Keratinocyte (primary cell): ENCODE measurements at regions not wholly inside any gene's neighbourhood (a gene's known extent, or its start where the extent isn't known, plus 50 kb on each side); places are given as distances from the start of the nearest gene placed in this dataset.

Experiments
- DNase-seq: peaks from one replicate; pipeline ENCODE4 v3.0.0-alpha.2; 2011; ENCODE audit warnings: low read depth, missing footprints, low spot score
- FAIRE-seq: peaks from 2 replicates; lab custom pipeline; 2011; peaks lifted over from hg19 to GRCh38; lab: Jason Lieb, UNC
- H2AFZ ChIP-seq: 2 replicates; pipeline ENCODE4 v1.6.0; 2012; ENCODE audit warnings: low read length, control low read depth, inconsistent platforms; ENCODE audit not compliant: control insufficient read depth
- H3K27ac ChIP-seq: 2 replicates; pipeline ENCODE4 v1.5.1; 2011; ENCODE audit warnings: low read length; ENCODE audit not compliant: control insufficient read depth, insufficient read depth
- H3K27me3 ChIP-seq: 3 replicates; pipeline ENCODE4 v1.6.0; 2011; ENCODE audit warnings: low read length; ENCODE audit not compliant: control insufficient read depth, insufficient read depth; ENCODE audit errors: extremely low read depth
- H3K36me3 ChIP-seq, 2 experiments: 2 replicates in 1 of 2; 3 replicates in 1 of 2; pipeline ENCODE4 v1.5.1; 2011; ENCODE audit warnings: low read length in 2 of 2, mild to moderate bottlenecking in 1 of 2; ENCODE audit not compliant: control insufficient read depth in 2 of 2, insufficient read depth in 2 of 2; ENCODE audit errors: extremely low read depth in 1 of 2
- H3K4me1 ChIP-seq: 3 replicates; pipeline ENCODE4 v1.5.1; 2011; ENCODE audit warnings: low read length; ENCODE audit not compliant: control insufficient read depth, insufficient read depth; ENCODE audit errors: extremely low read depth
- H3K4me2 ChIP-seq: 3 replicates; pipeline ENCODE4 v1.6.0; 2011; ENCODE audit warnings: low read depth, low read length; ENCODE audit not compliant: control insufficient read depth, insufficient read depth; ENCODE audit errors: extremely low read depth
- H3K4me3 ChIP-seq, 3 experiments: fragments of 200-600 bp in 1 of 3; sonication (generic) in 1 of 3; 2 replicates in 2 of 3; 3 replicates in 1 of 3; pipeline ENCODE4 v1.5.1; 2011 to 2016; ENCODE audit warnings: low read length in 3 of 3, mild to moderate bottlenecking in 3 of 3, control low read depth in 2 of 3, inconsistent platforms in 1 of 3, low read depth in 1 of 3, mixed read lengths in 1 of 3, mixed run types in 1 of 3, moderate library complexity in 1 of 3; ENCODE audit not compliant: control insufficient read depth in 2 of 3, insufficient read depth in 2 of 3; ENCODE audit errors: extremely low read depth in 1 of 3
- H3K79me2 ChIP-seq: 2 replicates; pipeline ENCODE4 v1.6.0; 2012; ENCODE audit warnings: low read length; ENCODE audit not compliant: control insufficient read depth, insufficient read depth
- H3K9ac ChIP-seq: 3 replicates; pipeline ENCODE4 v1.6.0; 2011; ENCODE audit warnings: low read length; ENCODE audit not compliant: control insufficient read depth, insufficient read depth; ENCODE audit errors: extremely low read depth
- H3K9me1 ChIP-seq: 3 replicates; pipeline ENCODE4 v1.6.0; 2011; ENCODE audit warnings: low read length; ENCODE audit not compliant: control insufficient read depth, insufficient read depth; ENCODE audit errors: extremely low read depth
- H3K9me3 ChIP-seq: 2 replicates; pipeline ENCODE4 v1.5.1; 2012; ENCODE audit warnings: low read depth, low read length; ENCODE audit not compliant: control insufficient read depth
- H4K20me1 ChIP-seq: 3 replicates; pipeline ENCODE4 v1.6.0; 2011; ENCODE audit warnings: low read length; ENCODE audit not compliant: control insufficient read depth, insufficient read depth; ENCODE audit errors: extremely low read depth
- CTCF ChIP-seq, 3 experiments: IDR thresholded peaks in 1 of 3; conservative IDR thresholded peaks in 1 of 3; optimal IDR thresholded peaks in 1 of 3; 2 replicates in 2 of 3; 3 replicates in 1 of 3; pipeline versions ENCODE3 to v1.5.1; 2011; ENCODE audit warnings: low read length in 3 of 3, mild to moderate bottlenecking in 3 of 3, moderate library complexity in 2 of 3, control low read depth in 1 of 3, inconsistent platforms in 1 of 3; ENCODE audit not compliant: insufficient read depth in 2 of 3; ENCODE audit errors: extremely low read depth in 1 of 3
- EZH2 ChIP-seq: IDR thresholded peaks from one replicate; pipeline ENCODE4 v1.6.1; 2012; ENCODE audit warnings: inconsistent platforms, mild to moderate bottlenecking, low read length, moderate library complexity
- dilution Hi-C: fragments of 300-500 bp; cut with MboI; formaldehyde crosslinking; loops from one replicate; pipeline ENCODE4 v1.7.0; 2020; ENCODE audit warnings: low sequenced_read_pairs; ENCODE audit not compliant: extremely low pct_ligation_motif_present

DNA sequence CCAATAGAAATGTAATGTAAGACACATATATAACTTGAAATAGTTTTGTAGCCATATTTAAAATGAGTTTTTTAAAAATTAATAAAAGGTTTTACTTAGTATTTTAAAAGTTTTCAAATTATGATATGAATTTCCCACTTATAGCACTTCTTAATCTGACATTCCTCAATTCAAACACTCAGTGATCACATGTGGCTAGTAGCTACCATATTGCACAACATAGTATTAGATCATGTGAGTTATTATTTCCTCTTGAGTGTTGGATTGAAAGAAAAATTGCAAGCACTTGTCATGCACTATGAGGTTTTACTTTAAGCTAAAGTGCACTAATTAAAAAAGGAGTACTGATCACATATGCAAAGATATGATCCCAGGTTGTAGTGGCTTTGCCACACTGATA, 453.4 kb upstream of the ROBO2 start:
- TF ChIP-seq CTCF (optimal IDR thresholded peaks at IDR 0.05 in 1 of 3, IDR thresholded peaks at IDR 0.05 in 1 of 3, conservative IDR thresholded peaks at IDR 0.05 in 1 of 3; ENCODE audit: extremely low read depth in 1 of 3, insufficient read depth in 2 of 3, low read length in 3 of 3) (no peak), EZH2 (no peak)
- dilution Hi-C loops: no loop called here
- H3K36me3 ChIP-seq: no peaks in the 10 kb centered on the region
- H2AFZ ChIP-seq: no peak overlapping the region
- FAIRE-seq (no peak), DNase-seq (no peak)
- no peak overlapping the region for H3K27ac ChIP-seq
- no peak overlapping the region for H3K4me3 ChIP-seq
- no peak overlapping the region for H3K9ac ChIP-seq
- H3K27me3 ChIP-seq: no peaks in the 10 kb centered on the region
- H3K9me1 ChIP-seq: no peaks in the 10 kb centered on the region
- H3K79me2 ChIP-seq: no peaks in the 10 kb centered on the region
- no peak overlapping the region for H3K4me2 ChIP-seq
- no peaks in the 10 kb centered on the region for H4K20me1 ChIP-seq
- H3K9me3 ChIP-seq: no peaks in the 10 kb centered on the region
- H3K4me1 ChIP-seq: no peaks in the 10 kb centered on the region

- dilution Hi-C loops: no loop called here
- no peak overlapping the region for H2AFZ ChIP-seq
- no peaks in the 10 kb centered on the region for H3K4me1 ChIP-seq
These were observed 429.7 kb upstream of the ROBO2 start for GRCh38 chr3:76610150-76610549.

More at GRCh38 chr3:76610150-76610549, 429.7 kb upstream of the ROBO2 start:
- Histone ChIP-seq H3K9me1 (no peaks in the 10 kb centered on the region), H3K9me3 (no peaks in the 10 kb centered on the region), H3K9ac (no peak overlapping the region), H4K20me1 (no peaks in the 10 kb centered on the region), H3K4me3 (no peak overlapping the region), H3K27me3 (no peaks in the 10 kb centered on the region), H3K4me2 (no peak overlapping the region), H3K27ac (no peak overlapping the region), H3K36me3 (no peaks in the 10 kb centered on the region), H3K79me2 (no peaks in the 10 kb centered on the region)
- FAIRE-seq (no peak), DNase-seq (no peak)
- TF ChIP-seq CTCF (optimal IDR thresholded peaks at IDR 0.05 in 1 of 3, IDR thresholded peaks at IDR 0.05 in 1 of 3, conservative IDR thresholded peaks at IDR 0.05 in 1 of 3; ENCODE audit: extremely low read depth in 1 of 3, insufficient read depth in 2 of 3, low read length in 3 of 3): no peak
- no peak for TF ChIP-seq EZH2
